Stimulated activated CD4-positive, alpha-beta T cell treated with anti-CD3 and anti-CD28 coated beads, TNF-alpha, amount 100 ng/mL, for 1 hour (primary cell): ENCODE measurements at regions not wholly inside any gene's neighbourhood (a gene's known extent, or its start where the extent isn't known, plus 50 kb on each side); places are given as distances from the start of the nearest gene placed in this dataset.

Experiments
- DNase-seq, 3 donors: peaks; one replicate each; pipeline ENCODE4 v3.0.0-alpha.2; 2020; ENCODE audit warnings: low read depth in 3 of 3, low spot score in 1 of 3

DNA sequence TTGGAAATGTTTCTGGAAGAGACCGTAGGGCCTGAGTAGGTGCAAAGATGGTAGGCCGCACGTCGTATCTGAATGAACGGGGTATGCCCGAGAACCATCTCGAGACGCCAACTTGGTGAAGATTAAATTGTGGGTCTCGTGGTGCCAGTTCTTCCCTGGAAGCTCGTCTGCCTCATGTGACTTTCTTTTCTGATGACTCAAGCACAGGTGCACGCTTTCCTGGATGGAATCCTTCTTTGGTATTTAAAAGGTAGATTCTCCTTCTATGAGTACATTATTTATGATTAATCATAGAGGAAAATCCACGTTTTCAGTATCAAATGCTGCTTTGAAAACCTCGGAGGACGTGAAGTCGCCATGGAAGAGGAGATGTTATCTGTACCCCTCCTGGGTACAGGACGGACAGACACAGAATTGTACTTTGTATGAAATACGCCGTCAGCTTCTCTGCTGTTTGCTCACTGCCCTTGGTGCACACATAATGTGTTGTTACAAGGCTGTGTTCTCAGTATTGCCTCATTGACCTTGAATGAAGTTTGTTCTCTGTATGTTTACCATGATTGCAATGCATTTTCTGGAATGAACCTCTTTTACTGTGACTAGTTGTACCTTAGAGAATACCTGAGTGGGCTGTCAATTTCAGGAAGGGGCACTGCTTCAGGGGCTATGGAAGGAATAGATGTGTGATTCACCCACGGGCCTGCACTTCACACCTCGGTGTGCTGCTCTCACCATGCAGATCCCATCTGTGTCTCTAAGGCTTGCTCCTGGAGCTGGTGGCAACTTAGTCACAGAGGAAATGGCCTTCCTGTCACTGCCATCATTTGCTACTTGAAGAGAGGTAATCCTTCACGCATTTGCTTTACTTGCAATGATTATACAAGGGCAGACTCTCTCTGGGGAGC is 137.3 kb upstream of the RTL1 start:
- no peak for DNase-seq

- DNase-seq: no peak
Measured at GRCh38 chr14:101043891-101044290, 140.4 kb upstream of the RTL1 start.

DNA sequence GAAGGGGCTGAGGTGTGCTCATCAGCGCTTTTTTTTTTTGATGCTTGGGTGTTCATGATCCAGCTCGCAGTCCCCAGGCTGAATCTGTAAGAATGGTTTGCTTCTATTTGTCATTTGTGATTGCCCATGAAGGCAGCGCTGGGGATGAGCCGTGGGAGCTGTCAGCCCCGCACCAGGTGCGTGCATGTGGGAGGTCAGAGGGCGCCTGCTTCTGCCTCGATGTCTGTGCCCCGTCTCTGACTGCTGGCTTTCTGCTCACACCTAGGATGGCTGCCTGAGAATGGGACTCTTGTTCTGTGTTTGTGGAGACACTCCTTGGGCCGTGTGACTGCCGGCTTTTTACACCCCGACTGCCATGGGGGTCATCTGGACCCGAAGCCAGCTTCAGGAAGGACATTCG is 141.2 kb upstream of the RTL1 start:
- no peak for DNase-seq

GRCh38 chr14:101045511-101045910 is 142.0 kb upstream of the RTL1 start:
- DNase-seq: no peak

- no peak for DNase-seq
Measured at GRCh38 chr14:101046071-101046470, 142.5 kb upstream of the RTL1 start.

- DNase-seq: no peak
Measured at GRCh38 chr14:101047326-101047725, 143.8 kb upstream of the RTL1 start.

- DNase-seq: no peak
Measured at GRCh38 chr14:101048766-101049165, 145.2 kb upstream of the RTL1 start.

DNA sequence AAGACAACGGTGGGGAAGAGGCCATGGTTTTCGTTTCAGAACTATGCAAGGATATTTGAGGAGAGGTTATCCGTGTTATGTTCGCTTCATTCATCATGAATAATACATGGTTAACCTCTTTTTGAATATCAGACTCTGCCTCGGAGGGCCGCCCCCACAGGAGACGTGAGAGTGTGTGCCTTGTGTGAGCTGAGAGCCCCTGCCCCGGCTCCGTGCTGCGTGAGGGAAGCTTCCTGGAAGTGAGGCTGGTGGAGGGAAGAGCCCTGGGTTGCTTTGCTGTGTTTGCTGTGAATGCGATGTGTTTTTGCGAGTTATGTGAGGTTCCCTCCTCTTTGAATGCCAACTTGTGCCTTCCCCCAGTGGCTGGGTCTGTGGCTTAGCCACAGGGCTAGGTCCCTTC is 146.0 kb upstream of the RTL1 start:
- DNase-seq: no peak

- no peak for DNase-seq
Measured at GRCh38 chr14:101049942-101050341, 146.4 kb upstream of the RTL1 start.

- no peak for DNase-seq
Measured at GRCh38 chr14:101050901-101051490, 147.5 kb upstream of the RTL1 start.

- DNase-seq: no peak
Measured at GRCh38 chr14:101054671-101055070, 151.1 kb upstream of the RTL1 start.

DNA sequence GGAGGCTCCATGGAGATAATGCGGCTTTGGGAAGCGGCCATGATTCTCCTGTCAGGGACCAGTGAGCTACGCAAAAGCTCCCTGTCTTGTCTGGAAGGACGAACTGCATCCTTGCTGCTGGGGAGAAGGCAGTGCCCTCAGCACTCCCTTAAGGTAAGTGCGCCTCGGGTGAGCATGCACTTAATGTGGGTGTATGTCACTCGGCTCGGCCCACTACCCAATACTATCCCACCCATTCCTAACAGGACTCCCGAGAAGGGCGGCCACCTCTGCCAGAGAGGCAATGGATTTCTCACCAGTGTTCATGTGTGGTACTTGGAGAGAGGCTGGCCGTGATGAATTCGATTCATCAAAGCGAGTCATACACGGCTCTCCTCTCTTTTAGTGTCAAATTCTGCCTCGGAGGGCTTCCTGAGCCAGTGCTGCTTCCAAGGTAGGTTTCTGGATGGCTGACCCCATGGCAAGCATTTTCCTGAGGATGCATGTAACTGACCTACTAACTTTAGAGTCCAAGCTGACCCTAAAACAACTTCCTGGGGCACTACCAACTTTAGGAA is 151.7 kb upstream of the RTL1 start:
- DNase-seq: no peak

DNA sequence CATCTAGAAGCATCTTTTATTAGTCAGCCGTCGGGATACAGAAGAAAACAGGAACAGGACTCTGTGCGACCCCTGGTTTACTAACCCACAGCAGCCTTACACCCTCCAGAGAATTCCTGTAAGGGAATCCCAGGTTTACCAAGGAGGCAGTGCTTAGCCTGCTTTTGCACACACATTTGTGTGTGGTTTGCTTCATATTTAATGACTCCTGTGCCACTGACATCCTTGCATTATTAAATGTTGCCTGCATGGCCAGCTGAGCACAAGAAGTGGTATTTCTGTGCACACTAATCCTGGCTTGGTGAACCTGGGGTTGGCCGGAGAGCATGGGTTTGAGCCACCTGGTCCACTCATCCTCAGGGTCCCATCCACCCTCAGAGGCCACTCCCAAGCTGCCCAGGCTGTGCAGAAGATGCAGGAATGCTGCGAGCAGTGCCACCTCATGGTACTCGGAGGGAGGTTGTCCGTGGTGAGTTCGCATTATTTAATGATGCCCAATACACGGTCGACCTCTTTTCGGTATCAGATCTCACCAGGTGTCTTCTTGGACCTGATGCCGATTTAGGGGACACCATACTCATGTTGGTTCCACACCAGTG is 152.4 kb upstream of the RTL1 start:
- no peak for DNase-seq

- no peak for DNase-seq
Measured at GRCh38 chr14:101056446-101056845, 152.9 kb upstream of the RTL1 start.

- no peak for DNase-seq
Measured at GRCh38 chr14:101057394-101057793, 153.9 kb upstream of the RTL1 start.

DNA sequence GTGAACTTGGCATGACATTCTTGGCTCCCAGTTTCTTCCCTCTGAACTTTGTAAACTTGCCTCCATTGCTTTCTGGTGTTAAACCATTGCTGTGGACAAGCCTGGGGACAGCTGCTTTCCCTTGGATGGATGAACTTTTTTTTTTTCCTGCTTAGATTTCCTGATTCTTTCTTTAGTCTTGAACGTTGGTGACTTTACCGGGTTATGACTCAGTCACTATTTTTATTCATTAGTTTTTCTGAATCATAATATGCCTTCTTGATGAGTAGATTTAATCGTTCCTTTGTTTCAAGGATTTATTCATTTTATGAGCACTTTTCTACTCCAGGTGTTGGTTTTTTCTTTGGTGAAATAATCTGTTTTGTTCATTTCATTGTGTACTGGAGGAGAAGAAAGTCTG is 155.0 kb upstream of the RTL1 start:
- DNase-seq: no peak

DNA sequence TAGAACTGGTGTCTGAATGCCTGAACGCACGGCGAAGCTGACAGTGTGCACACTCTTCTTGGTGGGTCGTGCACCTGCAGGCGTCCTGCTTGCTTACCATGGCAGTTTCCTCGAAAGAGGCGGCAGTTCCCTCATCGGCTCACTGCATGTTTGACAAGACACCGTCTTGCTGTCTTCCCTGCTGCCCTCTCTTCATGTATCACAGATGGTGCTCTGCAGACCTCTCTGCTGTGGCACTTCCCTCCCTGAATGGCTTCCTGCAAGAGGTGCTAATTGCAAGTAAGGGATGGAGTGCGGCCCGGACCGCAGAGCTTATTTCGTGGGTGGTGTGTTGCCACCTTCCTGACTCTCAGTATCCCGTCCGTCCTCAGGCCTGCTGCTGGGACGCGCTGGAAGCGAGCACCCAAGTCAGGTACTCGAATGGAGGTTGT is 156.7 kb upstream of the RTL1 start:
- DNase-seq: no peak

DNA sequence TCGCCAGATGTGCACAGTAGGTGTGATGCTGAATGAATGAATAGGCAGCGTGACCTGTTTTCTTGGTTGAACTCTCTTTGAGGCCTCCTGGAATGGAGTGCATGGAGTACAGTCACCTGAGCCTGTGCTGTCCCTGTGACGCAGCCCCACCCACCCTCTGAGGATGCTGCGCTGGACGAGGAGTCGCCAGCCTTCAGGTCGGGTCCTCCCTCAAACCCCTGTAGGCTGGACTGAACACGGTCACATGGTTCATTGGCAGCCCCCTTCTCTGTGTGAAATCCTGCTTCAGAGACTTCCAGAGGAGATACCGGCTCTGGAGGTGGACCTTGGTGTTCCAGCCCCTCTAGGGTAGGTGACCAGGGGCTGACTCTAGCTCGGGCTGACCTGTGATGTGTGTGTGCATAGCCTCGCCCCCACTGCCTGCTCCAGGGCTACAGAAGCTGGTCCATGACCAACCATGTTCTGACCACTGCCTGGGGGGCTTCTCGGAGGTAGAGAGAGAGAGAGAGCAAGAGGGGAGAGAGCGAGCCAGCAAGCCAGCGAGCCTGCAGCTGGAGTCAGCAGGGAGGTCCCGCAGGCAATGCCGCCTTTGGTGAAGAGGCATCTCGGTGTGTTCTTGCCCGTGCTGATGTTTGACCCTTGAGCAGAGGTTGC is 158.0 kb upstream of the RTL1 start:
- no peak for DNase-seq

DNA sequence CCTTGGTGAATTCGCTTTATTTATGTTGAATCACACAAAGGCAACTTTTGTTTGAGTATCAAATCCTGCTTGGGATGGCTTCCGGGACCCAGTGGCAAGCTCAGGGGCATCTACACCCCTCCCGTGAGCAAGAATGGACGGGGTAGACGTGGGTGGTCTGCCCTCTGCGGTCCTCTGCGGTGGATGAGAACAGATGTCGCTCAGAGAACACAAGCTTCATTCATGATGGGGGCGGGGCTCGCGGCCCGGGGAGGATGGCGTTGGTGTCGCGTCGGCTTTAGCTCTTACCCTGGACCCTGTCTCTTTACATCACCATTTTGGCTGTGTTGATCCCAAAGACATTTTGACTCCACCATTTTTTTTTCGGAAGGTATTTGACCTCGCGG is 158.5 kb upstream of the RTL1 start:
- no peak for DNase-seq

DNA sequence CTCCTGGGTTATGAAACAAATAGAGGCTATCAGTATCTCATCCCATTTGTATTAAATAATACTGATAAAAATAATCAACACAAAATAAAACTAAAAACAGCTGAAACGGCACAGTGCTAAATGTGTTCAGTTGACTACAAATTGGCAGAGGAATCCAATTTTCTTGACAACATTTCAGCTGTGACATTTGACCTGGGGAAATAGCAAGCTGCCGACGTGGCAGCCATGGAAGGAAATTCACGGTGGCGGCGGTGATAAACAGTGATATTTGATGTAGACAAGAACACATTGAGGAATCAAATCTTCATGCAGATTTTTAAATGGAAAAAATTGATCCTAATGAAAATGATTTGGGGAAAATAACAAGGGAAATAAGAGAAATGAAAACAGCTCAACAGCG is 159.1 kb upstream of the RTL1 start:
- DNase-seq: no peak

DNA sequence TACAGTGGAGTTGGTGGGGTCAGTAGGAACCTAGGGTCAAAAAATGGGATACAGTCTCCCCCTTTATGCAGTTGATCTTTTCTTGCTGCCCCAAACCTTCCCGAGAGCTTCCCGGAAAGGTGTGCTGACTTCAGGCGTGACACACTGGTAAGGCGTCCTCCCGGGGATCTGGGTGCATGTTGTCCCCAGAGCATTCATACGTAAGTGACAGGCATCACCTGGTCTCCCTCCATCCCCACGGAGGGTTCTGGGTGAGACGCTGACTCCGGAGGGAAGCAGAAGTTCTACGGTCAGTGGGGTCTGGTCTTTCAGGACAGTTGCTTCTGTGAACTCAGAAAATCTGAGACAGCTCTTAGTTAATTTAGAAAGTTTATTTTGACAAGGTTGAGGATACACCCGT is 159.6 kb upstream of the RTL1 start:
- DNase-seq: no peak
